Natural killer cell (primary cell): ENCODE measurements at regions not wholly inside any gene's neighbourhood (a gene's known extent, or its start where the extent isn't known, plus 50 kb on each side); places are given as distances from the start of the nearest gene placed in this dataset.

Experiments used
- ATAC-seq, 3 donors: fragments of 150-1000 bp in 2 of 3; fragments of 200-7000 bp in 1 of 3; cut with Tn5 transposase; 1 replicate in 1 of 3; 2 replicates in 2 of 3; pipeline ENCODE4 v1.10.0; 2021; ENCODE audit warnings: mild to moderate bottlenecking in 2 of 3, moderate library complexity in 2 of 3
- DNase-seq, 2 donors: peaks; one replicate each; pipeline versions ENCODE4 v3.0.0 to v3.0.0-alpha.2; 2013 to 2021; ENCODE audit warnings: mixed read lengths in 1 of 2
- H3K27ac ChIP-seq: one replicate; pipeline ENCODE4 v1.5.1; 2013; ENCODE audit warnings: mild to moderate bottlenecking, low read length
- H3K27me3 ChIP-seq: one replicate; pipeline ENCODE4 v1.6.1; 2013; ENCODE audit warnings: low read length; ENCODE audit not compliant: control insufficient read depth, insufficient read depth
- H3K36me3 ChIP-seq: one replicate; pipeline ENCODE4 v1.6.1; 2013; ENCODE audit warnings: low read length; ENCODE audit not compliant: control insufficient read depth, insufficient read depth
- H3K4me1 ChIP-seq: one replicate; pipeline ENCODE4 v1.6.1; 2013; ENCODE audit warnings: low read length; ENCODE audit not compliant: control insufficient read depth, insufficient read depth
- H3K4me3 ChIP-seq: one replicate; pipeline ENCODE4 v1.5.1; 2013; ENCODE audit warnings: low read length
- H3K9me3 ChIP-seq: one replicate; pipeline ENCODE4 v1.6.1; 2013; ENCODE audit warnings: low read length; ENCODE audit not compliant: control insufficient read depth, insufficient read depth
- H3K27ac Mint-ChIP-seq, 2 donors: one replicate each; pipeline ENCODE4 v1.8.0; 2022; ENCODE audit warnings: mild to moderate bottlenecking in 2 of 2, mixed read lengths in 2 of 2, moderate library complexity in 1 of 2
- H3K27me3 Mint-ChIP-seq, 2 donors: one replicate each; pipeline ENCODE4 v1.8.0; 2022; ENCODE audit warnings: low read depth in 2 of 2, mixed read lengths in 2 of 2
- H3K36me3 Mint-ChIP-seq: one replicate; pipeline ENCODE4 v1.8.0; 2022; ENCODE audit warnings: mixed read lengths
- H3K4me1 Mint-ChIP-seq, 2 donors: one replicate each; pipeline ENCODE4 v1.8.0; 2022; ENCODE audit warnings: mixed read lengths in 2 of 2
- H3K4me3 Mint-ChIP-seq: one replicate; pipeline ENCODE4 v1.8.0; 2022; ENCODE audit warnings: mild to moderate bottlenecking, moderate library complexity, mixed read lengths
- H3K9me3 Mint-ChIP-seq, 2 donors: one replicate each; pipeline ENCODE4 v1.8.0; 2022; ENCODE audit warnings: mixed read lengths in 2 of 2
- CTCF ChIP-seq: fragments of 200-600 bp; IDR thresholded peaks from one replicate; pipeline ENCODE4 v1.8.0; 2022; ENCODE audit warnings: antibody characterized with exemption
- WGBS: methylation state at CpG from one replicate; pipeline ENCODE4 v1.1.7; 2013; ENCODE audit warnings: missing lambda C conversion rate; ENCODE audit not compliant: insufficient coverage; 5-methylcytosine and 5-hydroxymethylcytosine counted together
- intact Hi-C: fragments of 100-400 bp; cut with micrococcal nuclease; formaldehyde crosslinking; loops from one replicate; pipeline ENCODE4 v1.14.2; 2022

- Histone ChIP-seq H3K9me3 (no peaks in the 10 kb centered on the region), H3K36me3 (no peaks in the 10 kb centered on the region), H3K27ac (no peak overlapping the region), H3K4me1 (no peaks in the 10 kb centered on the region), H3K4me3 (no peak overlapping the region), H3K27me3 (no peaks in the 10 kb centered on the region)
- DNase-seq (no peak), ATAC-seq (no peak)
- Mint-ChIP-seq H3K4me1 (no peaks in the 10 kb centered on the region), H3K27ac (no peak overlapping the region), H3K36me3 (no peaks in the 10 kb centered on the region), H3K4me3 (no peak overlapping the region), H3K27me3 (peaks cover 13 to 15% of the 10 kb centered on the region in 2 donors), H3K9me3 (no peaks in the 10 kb centered on the region)
- intact Hi-C loops: no loop called here
- no peak for TF ChIP-seq CTCF
- WGBS: 90% methylated on average over 2 of the region's 2 CpGs
Measured at GRCh38 chr9:99405359-99405758, 183.3 kb downstream of the SEC61B start.

- H3K4me3 ChIP-seq: no peak overlapping the region
- 73% methylated on average over 4 of the region's 4 CpGs for WGBS
- no peak for ATAC-seq
Measured at GRCh38 chr9:99406939-99407338, 184.9 kb downstream of the SEC61B start.

GRCh38 chr9:99411068-99411467 lies 189.0 kb downstream of the SEC61B start:
- DNase-seq: no peak
- H3K4me3 ChIP-seq: no peak overlapping the region
- Mint-ChIP-seq H3K4me3 (no peak overlapping the region), H3K4me1 (peaks cover 5 to 6% of the 10 kb centered on the region in 2 donors), H3K9me3 (no peaks in the 10 kb centered on the region), H3K36me3 (no peaks in the 10 kb centered on the region), H3K27me3 (peaks cover 2 to 7% of the 10 kb centered on the region in 2 donors), H3K27ac (no peak overlapping the region)
- TF ChIP-seq CTCF: no peak
- H3K36me3 ChIP-seq: no peaks in the 10 kb centered on the region
- no peak overlapping the region for H3K27ac ChIP-seq
- H3K9me3 ChIP-seq: no peaks in the 10 kb centered on the region
- WGBS: no CpG with 5 or more reads among the region's 1 CpG
- no peak for ATAC-seq
- intact Hi-C loops: no loop called here
- no peaks in the 10 kb centered on the region for H3K4me1 ChIP-seq
- H3K27me3 ChIP-seq: no peaks in the 10 kb centered on the region

More at GRCh38 chr9:99406939-99407338, 184.9 kb downstream of the SEC61B start:
- no peaks in the 10 kb centered on the region for H3K4me1 Mint-ChIP-seq
- H3K4me3 Mint-ChIP-seq: no peak overlapping the region
- peaks cover 8 to 11% of the 10 kb centered on the region in 2 donors for H3K27me3 Mint-ChIP-seq
- H3K36me3 ChIP-seq: no peaks in the 10 kb centered on the region
- DNase-seq: no peak
- no peaks in the 10 kb centered on the region for H3K36me3 Mint-ChIP-seq
- H3K4me1 ChIP-seq: no peaks in the 10 kb centered on the region
- no peaks in the 10 kb centered on the region for H3K27me3 ChIP-seq
- no peak for TF ChIP-seq CTCF
- no peak overlapping the region for H3K27ac ChIP-seq
- intact Hi-C loops: no loop called here
- no peaks in the 10 kb centered on the region for H3K9me3 Mint-ChIP-seq
- no peaks in the 10 kb centered on the region for H3K9me3 ChIP-seq
- H3K27ac Mint-ChIP-seq: no peak overlapping the region

GRCh38 chr9:99411479-99412115 lies 189.5 kb downstream of the SEC61B start:
- H3K27me3 Mint-ChIP-seq: peaks cover 0 to 1% of the 10 kb centered on the region in 2 donors

More at GRCh38 chr9:99411479-99412115, 189.5 kb downstream of the SEC61B start:
- Histone ChIP-seq H3K4me3 (no peak overlapping the region), H3K27me3 (no peaks in the 10 kb centered on the region), H3K36me3 (no peaks in the 10 kb centered on the region), H3K27ac (no peak overlapping the region), H3K4me1 (no peaks in the 10 kb centered on the region), H3K9me3 (no peaks in the 10 kb centered on the region)
- Mint-ChIP-seq H3K36me3 (no peaks in the 10 kb centered on the region), H3K4me3 (no peak overlapping the region), H3K4me1 (peaks cover 6 to 8% of the 10 kb centered on the region in 2 donors), H3K9me3 (no peaks in the 10 kb centered on the region), H3K27ac (no peak overlapping the region)
- no peak for TF ChIP-seq CTCF
- DNase-seq: no peak
- intact Hi-C loops: no loop called here
- 85% methylated on average over 8 of the region's 8 CpGs for WGBS
- no peak for ATAC-seq
